C4-2B (cell line): ENCODE measurements at regions not wholly inside any gene's neighbourhood (a gene's known extent, or its start where the extent isn't known, plus 50 kb on each side); places are given as distances from the start of the nearest gene placed in this dataset.

Experiments used
- CTCF ChIP-seq: fragments of 450-650 bp; conservative IDR thresholded peaks from 2 replicates; pipeline ENCODE4 v1.5.1; 2017; ENCODE audit warnings: mild to moderate bottlenecking
- ZFX ChIP-seq: fragments of 450-650 bp; IDR thresholded peaks from 2 replicates; pipeline ENCODE4 v1.6.1; 2017

- no peak for TF ChIP-seq CTCF
- no peak for TF ChIP-seq ZFX
Observed at GRCh38 chrX:84258708-84259107, 70.7 kb upstream of the RPS6KA6 start.
